ENCODE measurements at regions not wholly inside any gene's neighbourhood (a gene's known extent, or its start where the extent isn't known, plus 50 kb on each side); places are given as distances from the start of the nearest gene placed in this dataset.
A peak's percentile ranks its signal among the peaks of the same experiment; 100 is the strongest.

GRCh38 chr15:98202256-98202655, 241.8 kb downstream of the ARRDC4 start (continued):
- no peak for TF ChIP-seq L3MBTL2 (IDR thresholded peaks at IDR 0.05)
- TF ChIP-seq RHOXF2B (CRISPR knock-in tag; conservative IDR thresholded peaks at IDR 0.05), result no peak
- TF ChIP-seq SAFB2 (IDR thresholded peaks at IDR 0.05; ENCODE audit: borderline replicate concordance, low read depth, low read length, severe bottlenecking), result no peak
- TF ChIP-seq CHD1 (IDR thresholded peaks at IDR 0.05; ENCODE audit: low read length), result no peak

DNA sequence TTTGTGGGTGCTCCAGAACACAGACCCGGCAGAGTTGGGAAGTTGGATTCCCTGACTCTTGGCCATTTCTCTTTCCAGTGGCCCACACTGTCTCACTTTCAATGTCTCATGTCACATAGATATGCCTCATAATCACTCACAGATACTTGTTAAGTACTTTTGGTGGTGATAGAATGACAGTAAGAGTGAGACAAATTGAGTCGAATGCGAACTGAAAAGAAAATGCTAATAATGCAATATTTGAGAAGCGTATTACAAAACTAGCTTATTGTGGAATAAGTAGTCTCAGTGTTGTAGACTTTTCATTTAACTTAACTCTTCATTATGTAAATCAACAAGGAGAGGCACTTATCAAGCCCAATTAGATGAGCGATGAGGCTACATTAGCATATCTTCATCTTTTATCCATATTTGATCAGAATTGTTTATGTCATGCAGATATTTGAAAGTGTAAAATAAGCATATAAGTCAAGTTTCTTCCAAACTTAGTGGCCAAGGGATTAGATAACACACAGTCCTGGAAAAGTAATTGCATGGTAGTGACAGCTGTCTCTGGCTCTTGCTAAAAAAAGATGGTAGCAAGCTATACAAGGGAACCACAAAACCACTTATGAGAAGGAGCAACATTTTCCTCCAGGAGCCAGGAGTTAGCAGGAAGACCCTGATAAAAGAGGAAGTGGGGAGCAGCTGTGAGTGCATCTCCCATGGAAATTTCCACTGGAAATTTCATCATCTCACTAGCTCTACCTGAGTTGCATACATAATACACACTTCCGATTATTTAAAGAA, 243.6 kb downstream of the ARRDC4 start:
- DNase-seq (ENCODE audit: extremely low read depth in 1 of 4, low spot score in 3 of 4) (no peak), FAIRE-seq (no peak), ATAC-seq (no peak)
- Histone ChIP-seq H3K27me3 (ENCODE audit: control insufficient read depth in 2 of 2, insufficient read depth in 2 of 2, low read length in 2 of 2) (no peaks in the 10 kb centered on the region), H3K9me1 (ENCODE audit: control insufficient read depth, insufficient read depth, low read length) (no peaks in the 10 kb centered on the region), H4K20me1 (replicated peaks; ENCODE audit: control insufficient read depth, insufficient read depth, low read length) (no peaks in the 10 kb centered on the region), H3K9me3 (replicated peaks; ENCODE audit: control insufficient read depth, insufficient read depth, low read depth, low read length) (no peaks in the 10 kb centered on the region), H3K27ac (ENCODE audit: extremely low read depth, low read depth, low read length) (no peak overlapping the region), H2AFZ (ENCODE audit: low read depth, low read length) (no peak overlapping the region), H3K36me3 (ENCODE audit: control insufficient read depth, insufficient read depth, low read length) (no peaks in the 10 kb centered on the region), H3K9ac (ENCODE audit: insufficient read depth in 1 of 2, low read depth in 2 of 2, low read length in 2 of 2) (no peak overlapping the region), H3K4me2 (ENCODE audit: insufficient read depth, low read length) (no peak overlapping the region), H3K79me2 (ENCODE audit: control insufficient read depth, insufficient read depth, low read length) (no peaks in the 10 kb centered on the region), H3K4me3 (no peak overlapping the region), H3K4me1 (replicated peaks in 1 of 2; ENCODE audit: control insufficient read depth in 2 of 2, insufficient read depth in 2 of 2, low read length in 2 of 2) (no peaks in the 10 kb centered on the region)
- intact Hi-C loops (cut with micrococcal nuclease), result no loop called here
- ChIA-PET CTCF (ENCODE audit: low intra/inter-chr PET ratio) (no interaction called here), POLR2A (no interaction called here)
- BruUV-seq (replicated peaks), result no TSS peak
- WGBS (ENCODE audit: insufficient coverage, low coverage, missing lambda C conversion rate), result 1% methylated on average over 6 of the region's 6 CpGs
- TF ChIP-seq SPI1 (IDR thresholded peaks at IDR 0.05; ENCODE audit: borderline replicate concordance, low read depth, low read length), result peak; percentile 66; the same call in 1 of the 2 replicates
- TF ChIP-seq MYBL2 (IDR thresholded peaks at IDR 0.05; ENCODE audit: low read depth), result no peak
- TF ChIP-seq MYBL2 (CRISPR knock-in tag; IDR thresholded peaks at IDR 0.05; ENCODE audit: borderline replicate concordance), result no peak
- in situ Hi-C loops (cut with MboI), result no loop called here
